ENCODE measurements at regions not wholly inside any gene's neighbourhood (a gene's known extent, or its start where the extent isn't known, plus 50 kb on each side); places are given as distances from the start of the nearest gene placed in this dataset.

DNA sequence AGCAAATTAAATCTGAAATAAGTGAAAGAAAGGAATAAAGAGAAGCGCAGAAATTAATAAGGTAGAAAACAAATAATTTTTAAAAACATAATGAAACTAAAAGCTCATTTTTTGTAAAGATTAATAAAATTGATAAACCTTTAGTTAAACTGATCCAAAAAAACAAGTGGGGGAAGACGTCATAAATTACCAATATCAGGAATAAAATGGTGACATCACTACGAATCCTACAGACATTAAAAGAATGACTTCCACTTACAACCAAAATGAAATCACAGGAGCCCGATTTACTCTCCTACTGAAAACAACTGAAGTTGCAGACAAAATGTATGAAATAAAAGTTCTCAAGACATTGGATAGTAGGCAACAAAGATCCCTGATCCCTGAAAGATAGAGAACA lies 68.1 kb upstream of the IFFO2 start:
- TF ChIP-seq POLR2A (IDR thresholded peaks at IDR 0.05; ENCODE audit: low read depth, low read length) (no peak), POLR2AphosphoS5 (IDR thresholded peaks at IDR 0.05; ENCODE audit: low read depth, low read length) (no peak), TAF1 (IDR thresholded peaks at IDR 0.05; ENCODE audit: borderline replicate concordance, low read depth, low read length) (no peak)
